DOHH2 (cell line): ENCODE measurements at regions not wholly inside any gene's neighbourhood (a gene's known extent, or its start where the extent isn't known, plus 50 kb on each side); places are given as distances from the start of the nearest gene placed in this dataset.

ENCODE experiments used
- H3F3A ChIP-seq: fragments of 200-600 bp; sonication (generic), shearing (Covaris generic); 2 replicates; pipeline ENCODE4 v1.6.0; 2016; ENCODE audit warnings: antibody characterized with exemption, mild to moderate bottlenecking; ENCODE audit not compliant: control insufficient read depth, insufficient read depth
- H3K27ac ChIP-seq: fragments of 200-600 bp; sonication (generic); 2 replicates; pipeline ENCODE4 v1.5.1; 2014; ENCODE audit warnings: low read depth, mild to moderate bottlenecking, low read length, moderate library complexity
- H3K27me3 ChIP-seq: fragments of 200-600 bp; sonication (generic); 2 replicates; pipeline ENCODE4 v1.6.1; 2014; ENCODE audit warnings: mild to moderate bottlenecking, low read length, mixed read lengths; ENCODE audit not compliant: control insufficient read depth
- H3K36me3 ChIP-seq: fragments of 200-600 bp; sonication (generic); 2 replicates; pipeline ENCODE4 v1.6.1; 2014; ENCODE audit warnings: mild to moderate bottlenecking, low read length, moderate library complexity, mixed read lengths; ENCODE audit not compliant: control insufficient read depth
- H3K4me1 ChIP-seq: fragments of 200-600 bp; sonication (generic); 2 replicates; pipeline ENCODE4 v1.6.1; 2014; ENCODE audit warnings: mild to moderate bottlenecking, low read length, mixed read lengths; ENCODE audit not compliant: control insufficient read depth
- H3K4me2 ChIP-seq: fragments of 200-600 bp; sonication (generic); 2 replicates; pipeline ENCODE4 v1.6.0; 2014; ENCODE audit warnings: mild to moderate bottlenecking, low read length, moderate library complexity
- H3K4me3 ChIP-seq: fragments of 200-600 bp; sonication (generic); 2 replicates; pipeline ENCODE4 v1.5.1; 2014; ENCODE audit warnings: mild to moderate bottlenecking, low read length, mixed read lengths
- H3K79me2 ChIP-seq: fragments of 200-600 bp; sonication (generic); 2 replicates; pipeline ENCODE4 v1.6.1; 2014; ENCODE audit warnings: mild to moderate bottlenecking, low read length, mixed read lengths; ENCODE audit not compliant: control insufficient read depth
- H3K9me2 ChIP-seq: fragments of 200-600 bp; sonication (generic); replicated peaks from 2 replicates; pipeline ENCODE4 v1.6.1; 2014; ENCODE audit warnings: mild to moderate bottlenecking, low read length, mixed read lengths; ENCODE audit not compliant: control insufficient read depth
- H3K9me3 ChIP-seq: fragments of 200-600 bp; sonication (generic); 2 replicates; pipeline ENCODE4 v1.6.1; 2014; ENCODE audit warnings: antibody characterized with exemption, low read length, mixed read lengths; ENCODE audit not compliant: control insufficient read depth, insufficient read depth
- H4K20me1 ChIP-seq: fragments of 200-600 bp; sonication (generic); 2 replicates; pipeline ENCODE4 v1.6.0; 2014; ENCODE audit warnings: low read depth, mild to moderate bottlenecking, antibody characterized with exemption, low read length, moderate library complexity; ENCODE audit not compliant: control insufficient read depth, insufficient read depth
- CTCF ChIP-seq: fragments of 200-600 bp; sonication (generic); IDR thresholded peaks from one replicate; pipeline ENCODE4 v1.5.1; 2014; ENCODE audit warnings: antibody characterized with exemption, mild to moderate bottlenecking, low read depth, low read length; ENCODE audit not compliant: poor library complexity, severe bottlenecking
- EZH2phosphoT487 ChIP-seq: fragments of 200-600 bp; sonication (generic); IDR thresholded peaks from 2 replicates; pipeline ENCODE4 v1.6.1; 2017; ENCODE audit warnings: borderline replicate concordance, mild to moderate bottlenecking, antibody characterized with exemption, low read length, moderate library complexity, mixed read lengths

DNA sequence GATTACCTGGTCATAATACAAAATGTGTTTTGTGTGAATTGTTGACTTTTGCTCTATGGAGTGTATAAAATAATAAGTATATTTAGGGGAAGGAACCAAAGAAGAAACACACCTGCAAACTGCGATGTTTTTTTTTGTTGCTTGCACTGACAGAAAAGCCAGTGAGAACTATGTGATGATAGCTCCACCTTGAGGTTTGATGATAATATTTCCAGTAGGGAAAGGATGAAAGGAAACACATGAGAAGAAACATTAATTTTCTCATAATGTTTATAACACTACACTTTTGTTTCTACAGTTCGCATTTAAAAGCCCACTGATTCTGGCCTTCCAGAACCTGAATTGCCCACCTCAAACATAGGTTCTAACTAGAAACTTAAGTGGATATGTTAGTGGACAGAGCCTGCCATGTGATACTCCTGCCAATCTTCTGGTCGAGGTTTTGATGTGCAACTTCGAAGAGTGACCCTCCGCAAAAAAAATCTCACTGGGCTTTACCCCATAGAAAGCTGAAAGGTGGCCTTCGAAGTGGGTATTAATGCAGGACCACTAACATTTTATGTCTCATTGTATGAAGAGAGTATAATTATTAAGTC, 476.4 kb upstream of the SPHKAP start:
- no peaks in the 10 kb centered on the region for H3K36me3 ChIP-seq
- no peaks in the 10 kb centered on the region for H3K9me3 ChIP-seq
- no peak overlapping the region for H3K4me2 ChIP-seq
- TF ChIP-seq CTCF (peak; percentile 49), EZH2phosphoT487 (no peak)
- H3K9me2 ChIP-seq = no peaks in the 10 kb centered on the region
- H4K20me1 ChIP-seq = no peaks in the 10 kb centered on the region
- no peaks in the 10 kb centered on the region for H3K27me3 ChIP-seq
- no peak overlapping the region for H3K4me3 ChIP-seq
- no peaks in the 10 kb centered on the region for H3K79me2 ChIP-seq
- no peaks in the 10 kb centered on the region for H3K4me1 ChIP-seq
- H3K27ac ChIP-seq = no peak overlapping the region
- no peaks in the 10 kb centered on the region for H3F3A ChIP-seq

DNA sequence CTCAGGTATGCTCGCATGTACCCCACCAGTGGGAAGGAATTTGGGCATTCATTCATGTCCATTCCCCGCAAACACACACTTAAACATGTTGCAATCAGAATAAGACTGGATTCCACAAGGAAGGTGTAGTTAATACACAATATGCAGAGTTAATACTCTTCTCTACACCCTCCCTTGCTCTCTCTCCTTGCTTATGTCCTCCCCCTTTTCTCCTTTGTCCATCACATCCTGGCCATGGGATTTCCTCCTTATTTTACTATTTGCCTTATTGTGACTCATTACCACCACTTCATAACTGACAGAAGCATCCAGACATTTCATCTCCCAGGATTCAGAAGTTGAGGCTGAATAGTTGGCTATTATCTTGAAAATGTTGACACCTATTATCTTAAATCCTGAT, 473.8 kb upstream of the SPHKAP start:
- Histone ChIP-seq H3F3A (no peaks in the 10 kb centered on the region), H3K9me2 (no peaks in the 10 kb centered on the region), H3K9me3 (no peaks in the 10 kb centered on the region), H3K79me2 (no peaks in the 10 kb centered on the region), H3K4me2 (no peak overlapping the region), H4K20me1 (no peaks in the 10 kb centered on the region), H3K36me3 (no peaks in the 10 kb centered on the region), H3K4me1 (no peaks in the 10 kb centered on the region), H3K27me3 (no peaks in the 10 kb centered on the region), H3K27ac (no peak overlapping the region), H3K4me3 (no peak overlapping the region)
- TF ChIP-seq EZH2phosphoT487 (no peak), CTCF (no peak)

- H3K4me1 ChIP-seq = no peaks in the 10 kb centered on the region
- H3K4me2 ChIP-seq = no peak overlapping the region
- no peaks in the 10 kb centered on the region for H3F3A ChIP-seq
- H4K20me1 ChIP-seq = no peaks in the 10 kb centered on the region
- TF ChIP-seq EZH2phosphoT487 (no peak), CTCF (no peak)
- no peak overlapping the region for H3K4me3 ChIP-seq
- H3K79me2 ChIP-seq = no peaks in the 10 kb centered on the region
- H3K36me3 ChIP-seq = no peaks in the 10 kb centered on the region
- no peak overlapping the region for H3K27ac ChIP-seq
- no peaks in the 10 kb centered on the region for H3K27me3 ChIP-seq
- no peaks in the 10 kb centered on the region for H3K9me2 ChIP-seq
- no peaks in the 10 kb centered on the region for H3K9me3 ChIP-seq
Measured at GRCh38 chr2:228654707-228655106, 473.2 kb upstream of the SPHKAP start.

DNA sequence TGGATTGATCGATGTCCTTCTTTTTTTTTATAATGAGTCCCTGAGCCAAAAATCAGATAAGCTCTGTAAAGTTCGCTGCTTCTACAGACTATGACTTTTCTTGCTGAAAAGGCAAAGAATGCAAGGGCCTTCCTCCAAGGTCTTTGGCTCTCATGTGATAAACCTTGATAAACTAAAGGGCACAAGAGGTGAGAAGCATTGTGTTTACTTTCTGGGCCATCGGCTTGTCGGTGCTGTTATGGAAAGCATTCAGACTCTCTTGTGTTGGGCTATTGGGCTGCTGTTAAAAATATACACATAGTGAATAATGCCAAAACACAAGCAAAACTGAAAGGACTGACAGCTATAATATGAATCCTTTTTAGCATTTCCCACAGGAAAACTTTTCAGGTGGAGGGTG, 472.4 kb upstream of the SPHKAP start:
- Histone ChIP-seq H3K4me3 (no peak overlapping the region), H3F3A (no peaks in the 10 kb centered on the region), H3K4me1 (no peaks in the 10 kb centered on the region), H3K36me3 (no peaks in the 10 kb centered on the region), H3K79me2 (no peaks in the 10 kb centered on the region), H3K9me2 (no peaks in the 10 kb centered on the region), H3K9me3 (no peaks in the 10 kb centered on the region), H3K27ac (no peak overlapping the region), H4K20me1 (no peaks in the 10 kb centered on the region), H3K27me3 (no peaks in the 10 kb centered on the region), H3K4me2 (no peak overlapping the region)
- no peak for TF ChIP-seq CTCF
- TF ChIP-seq EZH2phosphoT487 = no peak
